Left lung (tissue), 4 donors: ENCODE measurements at regions not wholly inside any gene's neighbourhood (a gene's known extent, or its start where the extent isn't known, plus 50 kb on each side); places are given as distances from the start of the nearest gene placed in this dataset.

Experiments
- ATAC-seq: fragments of 200-7000 bp; cut with Tn5 transposase; one replicate; pipeline ENCODE4 v1.9.1; 2020; ENCODE audit warnings: moderate library complexity
- DNase-seq, 4 donors: peaks; one replicate each; pipeline ENCODE4 v3.0.0-alpha.2; 2013 to 2020
- H3K27ac ChIP-seq, 2 donors: fragments of 200-600 bp; sonication (generic) in 1 of 2; one replicate each; pipeline versions ENCODE4 v1.5.0 to v1.8.0; 2020 to 2021
- H3K27me3 ChIP-seq, 2 donors: fragments of 200-600 bp; sonication (generic) in 1 of 2; one replicate each; pipeline versions ENCODE4 v1.5.0 to v1.8.0; 2020 to 2021
- H3K36me3 ChIP-seq, 2 donors: fragments of 200-600 bp; sonication (generic) in 1 of 2; one replicate each; pipeline versions ENCODE4 v1.5.0 to v1.8.0; 2020 to 2021
- H3K4me1 ChIP-seq, 2 donors: fragments of 200-600 bp; one replicate each; pipeline ENCODE4 v1.8.0; 2021
- H3K4me3 ChIP-seq, 2 donors: fragments of 200-600 bp; sonication (generic) in 1 of 2; one replicate each; pipeline versions ENCODE4 v1.5.0 to v1.8.0; 2020 to 2021; ENCODE audit warnings: mild to moderate bottlenecking in 1 of 2
- H3K9me3 ChIP-seq, 2 donors: fragments of 200-600 bp; sonication (generic) in 1 of 2; one replicate each; pipeline versions ENCODE4 v1.5.0 to v1.8.0; 2020 to 2021
- intact Hi-C, 2 donors: fragments of 100-400 bp; cut with DNase I; formaldehyde crosslinking; loops; one replicate each; pipeline versions ENCODE4 v1.11.2 to v1.14.2; 2022
- TF ChIP-seq, protein P1 (sequence below), 2 donors: fragments of 200-600 bp; sonication (generic) in 1 of 2; IDR thresholded peaks; one replicate each; pipeline versions ENCODE4 v1.5.0 to v1.8.0; 2021; ENCODE audit warnings: antibody characterized with exemption in 2 of 2
- donor health status: DM: no; HTN: yes; CAD: no.
- donor health status: DM: no; HTN: no; CAD: no.

DNA sequence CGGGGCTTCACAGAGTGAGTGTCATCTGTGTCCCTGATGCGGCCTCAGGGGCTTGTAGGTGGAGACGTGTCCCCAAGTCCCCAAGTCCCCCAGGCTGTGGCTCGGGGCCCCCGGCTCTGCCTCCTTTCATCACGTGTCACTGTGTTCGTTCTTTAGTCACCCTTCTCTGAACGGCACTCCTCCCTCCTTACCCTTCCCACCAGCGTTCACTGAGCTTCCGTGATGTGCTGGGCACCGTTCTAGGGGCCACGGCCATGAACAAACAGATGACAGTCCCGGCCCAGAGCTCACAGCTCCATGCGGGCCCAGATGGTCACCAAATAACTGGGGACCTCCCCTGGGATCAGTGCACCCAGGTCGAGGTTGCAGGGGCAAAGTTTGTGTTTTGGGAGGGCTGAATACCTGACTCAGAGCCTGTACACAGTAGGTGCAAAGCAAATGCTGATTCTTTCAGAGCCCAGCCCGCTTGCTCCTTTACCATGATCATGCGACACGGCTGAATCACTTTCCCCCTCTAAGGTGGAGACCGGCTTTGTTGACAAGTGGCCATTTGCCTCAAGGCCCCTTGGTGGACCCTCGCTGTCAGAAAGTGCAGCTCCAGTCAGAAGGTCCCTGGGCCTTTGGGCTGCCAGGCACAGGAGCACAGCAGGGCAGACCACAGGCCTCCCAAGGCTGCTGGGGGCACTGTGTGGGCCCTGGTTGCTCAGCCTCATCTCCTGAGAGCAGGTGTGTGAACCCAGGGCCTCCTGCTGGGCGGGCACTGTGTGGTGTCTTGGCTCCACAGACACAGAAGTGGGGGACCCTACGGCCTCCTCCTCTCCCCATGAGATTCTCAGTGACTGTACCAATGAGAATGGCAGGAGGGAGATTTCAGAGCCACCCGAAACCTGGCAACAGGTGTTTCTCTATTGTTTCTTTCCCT, 592.5 kb downstream of the PTPRU start:
- Histone ChIP-seq H3K4me3 (no peak overlapping the region), H3K36me3 (no peaks in the 10 kb centered on the region), H3K9me3 (no peaks in the 10 kb centered on the region), H3K27me3 (peaks cover 0 to 58% of the 10 kb centered on the region in 2 donors), H3K4me1 (no peaks in the 10 kb centered on the region), H3K27ac (no peak overlapping the region)
- intact Hi-C loops = no loop called here
- ATAC-seq = no peak
- TF ChIP-seq, protein P1, sequence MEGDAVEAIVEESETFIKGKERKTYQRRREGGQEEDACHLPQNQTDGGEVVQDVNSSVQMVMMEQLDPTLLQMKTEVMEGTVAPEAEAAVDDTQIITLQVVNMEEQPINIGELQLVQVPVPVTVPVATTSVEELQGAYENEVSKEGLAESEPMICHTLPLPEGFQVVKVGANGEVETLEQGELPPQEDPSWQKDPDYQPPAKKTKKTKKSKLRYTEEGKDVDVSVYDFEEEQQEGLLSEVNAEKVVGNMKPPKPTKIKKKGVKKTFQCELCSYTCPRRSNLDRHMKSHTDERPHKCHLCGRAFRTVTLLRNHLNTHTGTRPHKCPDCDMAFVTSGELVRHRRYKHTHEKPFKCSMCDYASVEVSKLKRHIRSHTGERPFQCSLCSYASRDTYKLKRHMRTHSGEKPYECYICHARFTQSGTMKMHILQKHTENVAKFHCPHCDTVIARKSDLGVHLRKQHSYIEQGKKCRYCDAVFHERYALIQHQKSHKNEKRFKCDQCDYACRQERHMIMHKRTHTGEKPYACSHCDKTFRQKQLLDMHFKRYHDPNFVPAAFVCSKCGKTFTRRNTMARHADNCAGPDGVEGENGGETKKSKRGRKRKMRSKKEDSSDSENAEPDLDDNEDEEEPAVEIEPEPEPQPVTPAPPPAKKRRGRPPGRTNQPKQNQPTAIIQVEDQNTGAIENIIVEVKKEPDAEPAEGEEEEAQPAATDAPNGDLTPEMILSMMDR (IDR thresholded peaks at IDR 0.05) = no peak
- no peak for DNase-seq

DNA sequence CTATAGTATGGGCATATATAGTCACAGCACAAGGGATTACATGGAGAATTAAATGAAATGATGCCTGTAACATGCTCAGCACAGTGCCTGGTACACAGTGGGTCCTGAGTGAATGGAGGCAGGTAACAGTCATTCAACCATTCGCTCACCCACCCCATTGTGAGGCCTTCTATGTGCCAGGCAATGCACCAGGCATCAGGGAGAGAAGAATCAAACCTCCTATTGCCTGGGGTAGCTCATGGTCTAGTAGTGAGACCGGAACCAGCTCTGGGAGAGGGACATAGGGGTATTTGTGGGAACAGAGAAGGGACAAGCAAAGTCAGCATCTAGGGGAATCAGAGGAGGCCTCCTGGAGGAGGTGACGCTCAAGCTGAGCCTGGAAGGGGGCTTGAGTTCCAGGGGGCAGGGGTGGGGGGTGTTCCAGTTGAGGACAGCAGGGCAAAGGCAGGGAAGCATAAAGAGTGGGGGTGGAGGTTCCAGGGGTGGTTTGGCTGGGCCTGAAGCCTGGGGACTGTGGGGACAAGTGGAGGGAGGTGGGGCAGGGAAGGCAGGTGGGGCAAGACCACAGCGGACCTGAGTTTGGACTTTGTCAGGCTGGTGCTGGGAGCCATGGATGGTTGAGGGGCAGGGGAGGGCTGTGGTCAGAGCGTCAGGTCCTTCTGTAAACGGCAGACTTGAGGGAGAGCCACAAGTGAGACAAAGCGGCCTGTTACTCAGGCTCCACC, 591.6 kb downstream of the PTPRU start:
- Histone ChIP-seq H3K9me3 (no peaks in the 10 kb centered on the region), H3K4me3 (no peak overlapping the region), H3K36me3 (no peaks in the 10 kb centered on the region), H3K4me1 (no peaks in the 10 kb centered on the region), H3K27me3 (peaks cover 0 to 66% of the 10 kb centered on the region in 2 donors), H3K27ac (no peak overlapping the region)
- TF ChIP-seq, protein P1 (IDR thresholded peaks at IDR 0.05) = no peak
- DNase-seq (no peak), ATAC-seq (no peak)
- intact Hi-C loops = no loop called here

DNA sequence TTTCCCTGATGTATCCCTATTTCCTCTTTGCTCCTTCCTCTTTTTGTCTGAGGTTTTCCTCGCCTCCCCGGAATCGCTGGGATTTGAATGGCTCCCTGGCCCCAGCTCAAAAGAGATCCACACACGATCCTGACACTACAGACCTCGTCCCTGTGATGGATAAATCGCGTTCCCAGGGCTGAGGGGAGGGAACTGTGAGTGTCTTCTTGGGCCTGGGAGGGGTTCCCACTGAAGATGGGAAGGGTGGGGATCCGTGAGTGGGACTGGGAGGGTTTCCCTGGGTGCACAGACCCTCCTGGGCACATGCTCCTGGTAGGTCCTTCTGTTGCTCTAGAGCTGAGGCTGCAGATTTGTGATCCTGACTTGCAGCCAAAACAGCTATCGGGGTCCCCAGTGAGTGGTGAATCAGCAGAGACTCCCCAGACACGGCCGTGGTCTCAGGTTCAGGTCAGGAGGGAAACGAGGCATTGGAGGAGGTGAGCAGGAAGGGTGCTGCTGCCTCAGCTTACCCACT, 591.0 kb downstream of the PTPRU start:
- Histone ChIP-seq H3K4me3 (no peak overlapping the region), H3K4me1 (no peaks in the 10 kb centered on the region), H3K27ac (no peak overlapping the region), H3K27me3 (peaks cover 0 to 67% of the 10 kb centered on the region in 2 donors), H3K36me3 (no peaks in the 10 kb centered on the region), H3K9me3 (no peaks in the 10 kb centered on the region)
- TF ChIP-seq, protein P1 (IDR thresholded peaks at IDR 0.05) = no peak
- intact Hi-C loops = no loop called here
- DNase-seq (no peak), ATAC-seq (no peak)

DNA sequence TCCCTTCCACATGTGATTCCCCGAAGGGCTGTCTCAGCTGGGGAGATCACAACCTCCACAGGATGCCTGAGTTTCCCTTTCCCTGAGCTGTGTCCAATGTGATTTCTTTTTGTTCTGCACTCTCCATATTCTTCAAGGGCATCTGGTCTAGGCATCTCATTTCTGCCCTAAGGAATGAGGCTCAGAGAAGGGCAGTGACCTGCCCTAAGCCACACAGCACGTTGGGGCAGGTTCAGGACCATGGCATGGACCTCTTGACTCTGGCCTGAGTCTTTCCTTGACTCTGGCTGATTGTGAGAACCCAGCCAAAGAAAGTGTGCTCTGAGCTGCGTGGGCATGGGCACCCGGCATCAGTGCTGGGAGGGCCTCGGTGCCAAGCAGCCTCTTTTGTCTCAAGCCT, 590.3 kb downstream of the PTPRU start:
- Histone ChIP-seq H3K4me1 (no peaks in the 10 kb centered on the region), H3K9me3 (no peaks in the 10 kb centered on the region), H3K36me3 (no peaks in the 10 kb centered on the region), H3K4me3 (no peak overlapping the region), H3K27ac (no peak overlapping the region), H3K27me3 (peaks cover 0 to 69% of the 10 kb centered on the region in 2 donors)
- DNase-seq (no peak), ATAC-seq (no peak)
- intact Hi-C loops = no loop called here
- TF ChIP-seq, protein P1 (IDR thresholded peaks at IDR 0.05) = no peak

DNA sequence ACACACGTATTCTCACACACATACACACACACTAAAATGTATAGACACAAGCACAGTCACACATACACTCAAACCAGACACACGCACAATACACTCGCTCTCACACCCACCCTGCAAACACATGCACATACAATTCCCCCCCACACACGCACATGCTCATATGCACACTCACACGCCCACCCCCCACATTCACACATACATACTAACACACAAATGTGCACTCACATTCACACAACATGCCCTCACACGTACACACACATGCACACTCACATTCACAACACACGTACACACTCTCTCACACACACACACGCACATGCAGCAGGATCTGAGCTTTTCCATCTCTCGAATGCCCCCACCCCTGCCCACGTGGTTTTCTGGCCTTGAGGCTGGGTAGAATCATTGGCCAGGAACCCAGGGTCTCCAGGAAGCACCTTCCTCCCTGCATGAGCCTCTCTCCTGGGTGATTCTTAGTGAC, 589.7 kb downstream of the PTPRU start:
- Histone ChIP-seq H3K4me1 (no peaks in the 10 kb centered on the region), H3K36me3 (no peaks in the 10 kb centered on the region), H3K27ac (no peak overlapping the region), H3K9me3 (no peaks in the 10 kb centered on the region), H3K4me3 (no peak overlapping the region), H3K27me3 (peaks cover 0 to 72% of the 10 kb centered on the region in 2 donors)
- no peak for ATAC-seq
- intact Hi-C loops = no loop called here
- TF ChIP-seq, protein P1 (IDR thresholded peaks at IDR 0.05) = no peak
- no peak for DNase-seq
